SW 1271 (cell line): ENCODE measurements at regions not wholly inside any gene's neighbourhood (a gene's known extent, or its start where the extent isn't known, plus 50 kb on each side); places are given as distances from the start of the nearest gene placed in this dataset.
A peak's percentile ranks its signal among the peaks of the same experiment; 100 is the strongest.

Experiments
- DNase-seq, 2 experiments: peaks; one replicate each; lab custom pipeline; 2025; lab: John Stamatoyannopoulos, UW

DNA sequence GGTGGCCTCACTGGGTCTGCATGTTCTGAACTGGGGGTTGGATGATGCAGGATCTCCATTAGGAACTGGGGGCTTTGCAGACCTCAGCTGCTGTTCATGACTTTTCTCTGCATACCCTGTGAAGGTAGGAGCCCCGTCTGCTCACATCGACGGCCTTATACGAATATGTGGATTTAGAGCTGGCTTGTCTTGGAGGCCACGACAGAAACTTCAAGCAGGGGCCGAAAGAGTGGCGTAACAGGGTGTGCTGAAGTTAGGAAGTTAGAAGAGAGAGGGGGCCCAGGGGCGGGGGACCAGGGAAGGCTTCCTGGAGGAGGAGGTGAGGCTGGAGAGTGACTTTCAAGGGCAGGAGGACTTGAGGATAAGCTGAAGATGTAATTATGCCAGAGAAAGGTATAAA lies 144.9 kb downstream of the TSN start:
- DNase-seq: no peak

DNA sequence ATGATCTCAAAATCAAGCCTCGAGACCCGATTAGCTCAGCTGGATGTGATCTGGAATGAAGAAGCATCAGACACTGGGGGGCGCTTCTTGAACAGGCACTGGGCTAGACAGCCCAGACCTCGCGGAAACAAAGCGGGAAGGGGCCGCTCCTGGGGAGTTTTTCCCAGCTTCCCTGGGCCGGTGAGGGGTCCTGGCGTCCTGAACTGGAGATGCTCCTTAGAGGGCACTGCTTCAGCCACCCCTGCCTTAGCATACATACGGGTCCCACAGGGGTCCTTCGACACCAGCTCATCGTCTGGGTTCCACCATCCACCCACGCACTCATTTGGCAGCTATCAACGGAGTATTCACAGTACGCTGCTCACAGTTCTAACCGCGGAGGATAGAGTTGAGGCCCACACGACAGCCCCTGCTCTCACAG lies 146.7 kb downstream of the TSN start:
- DNase-seq: no peak

DNA sequence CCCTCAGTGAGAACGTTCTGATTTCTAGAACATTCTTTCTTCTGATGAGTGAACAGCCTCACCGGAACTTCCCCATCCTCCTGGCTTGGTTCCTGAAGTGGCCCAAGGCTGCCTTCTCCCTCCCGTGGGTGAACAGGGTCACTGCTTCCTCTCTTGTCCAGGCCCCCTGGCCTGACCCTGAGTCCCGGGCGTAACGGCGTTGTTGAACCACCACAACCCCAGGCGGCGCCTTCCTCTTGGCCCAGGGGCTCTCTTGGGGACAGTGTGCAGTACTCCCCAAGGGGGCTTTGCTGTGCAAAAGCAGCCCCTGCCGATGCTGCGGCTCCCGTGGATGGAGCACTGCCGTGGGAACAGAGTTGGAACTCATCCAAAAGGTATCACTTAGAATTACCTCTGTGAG lies 147.2 kb downstream of the TSN start:
- no peak for DNase-seq

DNA sequence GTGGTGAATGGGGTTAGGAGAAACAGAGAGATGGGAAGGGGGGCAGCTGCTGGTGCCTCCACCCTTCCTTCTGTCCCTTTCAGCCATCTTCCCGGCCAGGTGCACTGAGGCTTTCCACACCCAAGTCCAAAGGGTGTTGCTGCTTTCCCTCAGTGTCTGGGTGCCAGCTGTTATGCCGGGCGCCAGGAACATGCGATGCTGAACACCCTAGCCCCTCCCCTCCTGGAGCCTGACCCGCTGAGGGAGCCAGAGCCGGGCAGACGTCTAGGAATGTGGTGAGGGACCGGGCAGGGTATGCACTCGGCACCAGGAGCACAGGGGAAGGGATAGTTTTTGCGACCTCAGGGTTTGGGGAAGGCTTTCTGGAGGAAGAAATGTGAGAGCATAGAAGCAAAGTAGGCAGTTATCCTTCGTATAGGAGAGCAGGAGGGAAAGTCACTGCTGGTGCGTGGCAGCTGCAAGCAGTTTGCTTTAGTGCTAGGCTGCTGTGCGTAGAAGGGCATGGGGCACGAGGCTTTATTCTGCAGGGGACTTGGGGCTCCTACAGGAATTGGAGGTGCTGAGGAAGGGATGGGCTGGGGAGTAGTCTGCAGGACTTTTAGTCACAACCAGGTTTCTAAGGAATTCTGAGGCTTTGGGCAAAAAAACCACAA lies 147.7 kb downstream of the TSN start:
- no peak for DNase-seq

DNA sequence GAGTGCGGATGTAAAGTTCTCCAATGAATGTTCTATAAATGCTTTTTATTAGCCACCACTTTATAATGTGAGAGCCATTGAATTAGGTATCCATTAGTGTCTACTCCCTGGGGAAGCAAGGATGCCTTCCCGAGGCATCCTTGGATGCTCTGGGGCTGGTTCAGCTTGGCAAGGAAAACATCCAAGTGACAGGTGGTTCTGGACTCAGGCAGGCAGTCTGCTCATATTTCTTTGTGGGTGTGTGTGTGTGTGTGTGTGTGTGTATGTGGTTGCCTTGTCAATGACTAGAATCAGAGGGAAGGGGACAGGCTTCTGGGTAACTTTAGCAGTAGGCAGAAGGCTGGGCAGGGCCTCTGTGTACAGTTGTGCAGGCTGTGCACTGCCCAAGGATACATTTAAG lies 149.2 kb downstream of the TSN start:
- DNase-seq: no peak

DNA sequence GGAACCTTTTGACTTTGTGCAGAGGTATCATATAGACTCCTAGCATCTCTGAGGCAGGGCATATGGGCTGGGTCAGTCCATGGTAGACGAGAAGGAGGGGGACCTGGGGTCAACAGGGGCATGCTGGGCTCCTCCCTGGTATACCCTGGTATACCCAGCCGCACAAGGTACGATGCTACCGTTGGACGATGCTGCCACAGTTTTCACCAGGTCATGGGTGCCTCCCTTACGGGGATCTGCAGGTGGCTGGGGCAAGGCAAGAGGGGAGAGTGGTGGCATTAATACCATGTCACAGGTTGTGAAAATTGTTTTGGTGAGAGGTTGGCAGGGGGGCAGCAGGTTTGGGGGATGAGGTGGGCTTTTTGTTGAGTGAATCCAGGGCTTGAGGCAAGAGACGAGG lies 149.8 kb downstream of the TSN start:
- no peak for DNase-seq

DNA sequence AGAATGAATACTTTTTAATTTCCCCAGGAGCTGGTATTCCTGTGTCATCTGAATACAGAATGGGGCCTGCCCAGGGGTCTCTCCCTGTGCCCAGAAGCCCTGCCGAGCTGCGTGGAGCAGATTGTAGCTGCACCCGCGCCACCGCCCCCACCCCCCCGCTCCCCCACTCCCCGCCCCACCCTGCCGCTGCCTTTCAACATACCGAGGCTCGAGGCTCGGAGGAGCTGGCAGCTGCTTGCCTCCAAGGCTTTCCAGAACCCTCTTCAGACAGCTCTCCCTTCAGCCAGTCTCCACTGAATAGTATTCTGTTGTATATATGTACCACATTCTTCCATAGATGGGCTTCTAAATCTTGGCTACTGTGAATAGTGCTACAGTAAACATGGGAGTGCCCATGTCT lies 150.7 kb downstream of the TSN start:
- no peak for DNase-seq

DNA sequence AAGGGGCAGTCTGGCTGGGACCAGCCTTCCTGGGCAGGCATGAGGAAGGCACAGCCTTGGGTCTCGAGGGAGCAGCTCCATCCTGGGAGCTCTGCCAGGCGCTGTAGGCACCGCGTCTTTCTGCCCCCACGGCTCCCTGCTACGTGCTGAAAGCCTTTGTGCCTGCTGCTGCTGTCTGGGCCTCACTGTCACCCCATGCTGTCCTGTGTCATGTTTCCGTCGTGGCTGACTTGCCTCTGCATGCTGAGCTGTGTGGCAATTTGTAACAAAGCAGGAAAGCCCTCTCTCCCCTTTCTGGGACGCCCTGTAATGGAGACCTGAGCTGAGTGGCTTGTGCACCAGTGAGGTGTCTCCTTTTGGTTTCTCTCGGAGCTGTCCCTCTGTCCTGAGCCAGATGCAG lies 152.5 kb downstream of the TSN start:
- DNase-seq: no peak

DNA sequence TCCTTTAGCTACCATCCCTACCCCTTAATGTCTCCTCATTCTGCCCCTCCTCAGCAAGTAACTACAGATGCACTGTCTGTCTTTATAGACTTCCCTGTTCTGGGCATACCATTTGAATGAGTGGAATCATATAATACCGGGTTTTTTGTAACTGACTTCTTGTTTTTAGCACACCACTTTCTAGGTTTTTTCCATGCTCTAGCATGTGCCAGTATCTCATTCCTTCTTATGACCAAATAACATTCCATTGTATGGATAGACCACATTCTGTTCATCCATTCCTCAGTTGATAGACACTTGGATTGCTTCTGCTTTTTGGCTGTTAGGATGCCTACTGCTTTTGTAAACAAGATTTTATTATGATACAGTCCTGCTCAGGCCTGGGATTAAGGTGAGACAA lies 154.7 kb downstream of the TSN start:
- no peak for DNase-seq

DNA sequence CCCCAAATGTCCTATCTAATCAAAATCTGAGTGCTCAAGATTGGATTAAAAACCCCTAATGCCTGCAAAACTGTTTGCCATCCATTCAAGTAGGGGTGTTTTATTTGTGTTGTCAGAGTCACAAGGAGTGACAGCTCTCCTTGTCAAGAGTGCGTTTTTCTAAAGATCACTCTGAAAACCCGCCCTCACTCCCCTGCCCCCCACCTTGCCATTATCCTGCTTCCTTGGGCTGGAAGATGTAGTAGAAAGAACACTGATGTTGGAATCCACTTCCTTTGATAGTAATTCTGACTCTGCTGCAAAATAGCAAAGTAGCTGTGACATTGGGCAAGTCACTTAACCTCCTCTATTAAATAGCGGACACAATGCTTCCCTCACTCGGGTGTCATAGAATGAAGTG lies 155.6 kb downstream of the TSN start:
- no peak for DNase-seq

DNA sequence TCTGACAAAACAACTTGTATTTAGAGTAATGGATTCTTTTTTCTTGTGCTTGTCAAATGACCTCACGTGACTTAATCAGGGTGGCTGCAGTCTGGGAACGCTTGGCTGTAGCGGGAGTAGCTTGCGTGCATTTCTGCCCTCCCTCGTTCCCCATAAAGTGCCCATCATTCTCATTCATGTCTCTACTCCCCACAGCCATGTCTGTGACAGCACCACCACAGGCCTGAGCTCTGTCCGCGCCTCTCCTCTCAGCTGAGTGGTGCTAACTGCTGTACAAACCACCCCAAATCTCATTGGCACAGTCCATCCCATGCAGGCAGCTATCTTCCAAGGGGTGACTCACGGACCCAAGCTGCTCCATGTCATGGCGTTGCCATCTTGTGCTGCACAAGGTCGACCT lies 161.7 kb downstream of the TSN start:
- no peak for DNase-seq

DNA sequence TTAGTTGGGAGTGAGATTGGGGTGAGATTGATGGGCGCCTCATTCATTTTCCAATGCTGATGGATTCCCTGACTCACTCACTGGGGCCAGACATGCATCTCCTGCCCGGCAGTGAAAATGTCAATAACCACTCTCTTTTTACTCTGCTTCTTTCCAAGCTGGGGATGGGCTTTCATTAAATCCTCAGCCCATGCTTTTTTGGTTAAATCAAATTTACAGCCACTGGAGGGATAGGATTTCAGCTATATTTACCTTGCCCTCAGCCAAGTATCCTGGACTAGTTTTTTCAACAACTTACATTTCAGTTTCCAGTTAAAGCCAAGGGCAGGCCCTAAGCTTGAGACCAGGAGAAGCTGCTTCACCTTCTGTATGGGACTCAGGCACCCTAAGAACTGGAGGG lies 162.8 kb downstream of the TSN start:
- no peak for DNase-seq

DNA sequence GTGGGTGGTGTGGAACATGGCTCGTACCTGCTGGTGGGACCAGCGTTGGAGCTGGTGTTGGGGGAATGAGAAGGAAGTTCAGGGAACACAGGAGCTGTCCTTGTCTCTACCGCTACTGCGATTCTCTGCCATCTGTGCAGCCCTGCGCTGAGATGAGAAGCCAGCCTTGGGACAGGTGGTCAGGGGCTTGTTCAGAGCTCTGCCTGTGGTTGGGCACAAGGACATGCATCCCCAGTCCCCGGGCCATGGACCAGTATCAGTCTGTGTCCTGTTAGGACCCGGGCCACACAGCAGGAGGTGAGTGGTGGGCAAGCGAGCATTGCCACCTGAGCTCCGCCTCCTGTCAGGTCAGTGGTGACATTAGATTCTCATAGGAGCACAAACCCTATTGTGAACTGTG lies 164.4 kb downstream of the TSN start:
- no peak for DNase-seq

DNA sequence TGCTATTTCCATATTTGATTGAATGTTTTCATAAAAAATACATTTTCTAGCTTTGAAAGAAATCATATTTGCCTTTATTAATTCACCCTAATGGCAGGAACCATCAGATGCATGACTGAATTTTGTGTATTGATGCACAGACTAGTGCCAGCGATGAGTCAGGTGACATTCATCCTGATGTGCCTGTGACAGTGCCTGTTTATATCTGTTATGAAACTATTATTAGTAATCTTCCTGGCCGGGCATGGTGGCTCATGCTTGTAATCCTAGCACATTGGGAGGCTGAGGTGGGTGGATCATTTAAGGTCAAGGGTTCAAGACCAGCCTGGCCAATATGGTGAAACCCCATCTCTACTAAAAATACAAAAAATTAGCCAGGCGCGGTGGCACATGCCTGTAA lies 170.0 kb downstream of the TSN start:
- no peak for DNase-seq

DNA sequence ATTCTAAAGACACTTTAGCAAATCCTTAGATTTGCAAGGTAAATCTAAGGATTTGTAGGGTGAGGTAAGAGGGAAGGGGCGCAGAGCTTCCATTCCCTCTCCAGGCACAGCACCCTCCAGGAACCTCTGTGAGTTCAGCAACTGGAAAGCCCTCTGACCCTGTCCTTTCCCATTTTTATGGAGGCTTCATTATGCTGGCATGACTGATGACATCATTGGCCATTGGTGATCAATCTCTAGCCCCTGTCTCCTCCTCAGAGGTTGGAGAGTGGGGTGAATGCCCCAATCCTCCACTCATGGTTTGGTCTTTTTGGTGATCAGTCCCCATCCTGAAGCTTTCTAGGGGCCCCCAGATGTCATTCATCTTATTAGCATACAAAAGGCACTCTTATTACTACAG lies 187.8 kb downstream of the TSN start:
- DNase-seq: no peak

DNA sequence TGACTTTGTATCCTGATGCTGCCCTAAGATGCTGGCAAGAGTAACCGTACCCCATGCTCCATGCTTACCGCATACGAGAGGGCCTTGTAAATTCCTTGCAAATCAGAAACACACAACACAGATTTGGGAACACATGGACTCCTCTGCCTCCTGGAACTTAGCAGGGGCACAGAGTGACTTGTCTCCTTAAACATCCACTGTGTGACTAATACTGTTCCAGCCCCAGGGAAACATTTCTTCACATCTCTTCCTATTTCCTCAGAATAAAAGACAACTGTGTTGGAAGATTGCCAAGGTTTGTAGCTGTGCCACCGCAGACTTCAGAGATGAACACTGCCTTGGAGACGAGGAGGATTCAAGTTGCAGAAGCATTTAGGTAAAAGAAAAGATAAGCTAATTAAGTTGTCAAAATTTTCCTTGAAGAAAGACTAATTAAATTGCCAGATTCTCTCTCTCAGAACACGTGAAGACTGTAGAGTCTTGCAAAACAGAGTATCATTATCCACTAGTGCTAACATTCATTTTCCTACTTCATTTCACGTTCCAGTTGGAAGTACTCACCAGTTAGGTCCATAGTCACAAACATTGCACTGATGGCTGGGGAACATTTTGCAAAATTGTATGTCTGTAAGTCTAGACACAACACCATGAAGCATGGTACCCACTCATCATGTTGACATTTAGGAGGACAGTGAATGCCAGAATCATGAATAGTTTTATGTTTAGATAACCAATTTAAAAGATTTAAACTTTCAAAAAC lies 188.8 kb downstream of the TSN start:
- peak in 1 of 2 experiments; percentile 15 for DNase-seq

DNA sequence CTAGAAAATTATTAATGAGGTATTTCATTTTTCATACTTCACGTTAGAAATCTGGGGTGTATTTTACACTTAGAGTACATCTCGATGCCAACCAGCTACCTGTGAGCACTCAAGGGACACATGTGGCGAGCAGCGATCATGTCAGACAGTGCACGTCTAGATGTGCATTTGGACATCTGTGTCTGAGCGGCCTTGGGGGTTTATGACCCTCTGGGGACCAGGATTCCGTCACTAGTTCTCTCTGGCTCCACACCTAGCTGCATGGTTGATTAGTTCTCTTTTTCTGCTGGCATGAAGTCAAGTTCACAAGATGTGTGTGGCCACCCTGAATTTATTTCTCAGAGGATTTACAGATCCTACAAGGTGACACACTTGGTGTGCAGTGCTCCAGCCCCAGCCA lies 192.2 kb downstream of the TSN start:
- DNase-seq: no peak

DNA sequence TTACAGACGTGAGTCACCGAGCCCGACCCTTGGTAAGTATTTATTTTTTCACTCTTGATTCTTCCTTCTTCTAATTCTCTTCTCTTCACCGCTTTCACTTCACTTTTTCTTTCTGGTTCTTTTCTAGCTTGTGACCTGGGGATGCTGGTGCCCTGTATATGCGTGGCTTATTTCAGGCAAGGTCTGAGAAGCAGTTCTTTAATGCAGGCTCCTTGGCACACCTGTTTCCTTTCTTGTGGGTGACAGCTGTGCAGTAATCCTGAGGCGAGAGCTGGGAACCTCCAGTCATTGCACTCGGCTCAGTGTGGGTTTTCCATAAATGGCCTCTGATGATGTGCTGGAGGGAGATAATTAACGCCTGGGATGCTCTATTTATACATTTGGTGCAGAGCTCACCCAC lies 193.8 kb downstream of the TSN start:
- no peak for DNase-seq

DNA sequence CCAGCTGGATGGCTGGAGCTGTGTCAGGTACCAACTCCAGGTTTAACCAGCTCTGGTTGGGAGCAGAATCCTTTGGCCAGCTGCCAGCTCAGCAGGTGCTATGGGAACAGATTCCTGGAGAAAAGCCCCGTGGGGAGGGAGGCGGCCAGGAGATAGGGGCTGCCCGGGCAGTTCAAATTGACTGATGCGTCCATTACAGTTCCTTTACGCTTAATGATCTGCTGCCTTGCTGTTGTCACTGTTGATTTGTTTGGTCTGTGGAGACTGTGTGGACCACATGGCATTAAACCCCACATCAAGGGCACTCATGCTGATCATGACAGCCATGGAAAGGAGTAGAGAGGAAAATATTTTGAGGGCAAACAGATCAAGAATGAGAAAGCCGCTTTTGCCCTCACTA lies 200.0 kb downstream of the TSN start:
- DNase-seq: no peak

DNA sequence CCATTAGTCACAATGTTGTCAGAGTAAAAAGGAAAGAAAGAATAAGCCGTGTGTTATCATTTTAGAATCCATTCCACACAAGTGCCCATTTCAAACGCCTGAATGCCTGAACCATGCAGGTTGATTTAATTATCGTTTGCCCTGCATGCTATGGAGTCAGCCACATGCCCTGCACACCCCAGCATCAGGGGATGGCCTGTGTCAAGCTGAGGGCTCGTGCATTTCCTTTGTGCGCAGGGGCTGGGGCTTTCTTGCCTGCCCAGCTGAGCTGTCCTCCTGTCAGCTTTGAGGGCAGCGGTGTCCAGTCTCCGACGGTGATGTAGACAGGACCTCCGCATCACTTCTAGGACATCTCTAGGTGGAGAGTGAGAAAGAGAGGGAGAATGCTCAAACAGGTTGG lies 200.4 kb downstream of the TSN start:
- no peak for DNase-seq

DNA sequence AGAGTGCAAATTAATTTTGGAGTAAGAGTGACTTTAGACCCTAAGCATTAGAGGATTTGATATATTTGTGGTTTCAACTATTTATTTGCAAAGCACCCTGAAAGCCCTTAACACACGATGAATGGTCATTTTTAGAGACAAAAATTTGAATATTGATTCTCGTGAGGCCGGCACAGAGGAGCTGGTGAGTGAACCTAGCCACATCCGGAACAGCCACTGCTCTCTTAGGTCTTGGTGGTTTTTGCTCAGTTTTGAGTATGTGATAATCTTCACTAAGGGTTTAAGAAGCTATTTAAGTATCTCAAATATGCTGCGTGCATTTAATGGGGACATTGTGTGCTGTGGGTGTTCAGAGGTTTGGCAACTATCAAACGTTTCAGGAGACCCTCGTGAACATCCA lies 204.8 kb downstream of the TSN start:
- no peak for DNase-seq

DNA sequence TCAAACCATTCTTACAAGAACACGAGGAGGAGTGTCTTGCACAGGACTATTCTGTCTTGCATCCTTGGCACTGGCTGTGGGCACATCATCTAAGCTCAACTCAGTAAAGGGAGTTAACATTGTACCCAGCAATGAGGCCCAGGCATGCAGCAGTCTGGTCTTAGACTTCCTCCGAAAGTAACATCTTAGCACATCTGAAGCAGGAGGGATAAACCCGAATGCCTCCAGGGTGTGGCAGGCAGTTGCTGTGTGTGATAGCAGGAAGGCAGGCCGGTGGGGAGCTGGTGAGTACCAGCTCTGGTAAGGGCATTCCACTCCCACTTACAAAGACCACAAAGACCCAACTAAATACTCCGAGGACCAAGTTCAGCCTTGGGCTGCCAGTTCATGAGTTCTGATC lies 206.3 kb downstream of the TSN start:
- no peak for DNase-seq

DNA sequence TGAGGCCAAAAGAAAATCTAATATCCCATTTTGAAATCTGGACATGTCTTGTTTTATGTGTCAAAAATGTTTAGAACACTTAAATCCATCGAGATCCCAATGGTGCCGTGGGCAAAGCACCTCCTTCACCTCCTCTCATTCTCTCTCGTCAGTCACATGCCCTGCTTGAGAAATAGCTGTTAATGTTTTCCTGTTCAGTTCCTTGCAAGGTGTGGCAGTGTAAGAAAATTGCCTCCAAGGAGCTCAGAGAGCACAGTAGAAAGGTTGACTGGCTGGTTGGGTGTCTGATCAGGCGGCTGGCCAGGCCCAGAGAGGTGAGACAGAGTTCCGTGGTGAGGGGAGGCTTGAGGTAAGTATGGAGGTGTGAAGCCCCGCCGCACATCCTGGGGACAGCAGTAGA lies 210.2 kb downstream of the TSN start:
- no peak for DNase-seq

DNA sequence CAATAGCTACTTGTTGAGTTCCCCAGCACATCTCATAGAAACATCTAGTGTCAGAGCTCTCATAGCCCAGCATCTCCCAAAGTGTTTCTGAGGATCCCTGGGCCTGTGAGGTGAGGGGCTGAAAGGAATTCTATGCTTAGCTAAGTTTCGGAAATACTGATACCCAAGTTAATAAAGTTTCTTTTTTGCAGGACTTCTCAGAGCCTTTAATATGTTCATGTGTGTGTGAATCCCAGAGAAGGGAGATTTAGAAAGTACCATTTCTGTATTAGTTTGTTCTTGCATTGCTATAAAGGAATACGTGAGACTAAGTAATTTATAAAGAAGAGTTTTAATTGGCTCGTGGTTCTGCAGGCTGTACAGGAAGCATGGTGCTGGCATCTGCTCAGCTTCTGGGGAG lies 211.2 kb downstream of the TSN start:
- no peak for DNase-seq
